ENCODE measurements at regions not wholly inside any gene's neighbourhood (a gene's known extent, or its start where the extent isn't known, plus 50 kb on each side); places are given as distances from the start of the nearest gene placed in this dataset.

DNA sequence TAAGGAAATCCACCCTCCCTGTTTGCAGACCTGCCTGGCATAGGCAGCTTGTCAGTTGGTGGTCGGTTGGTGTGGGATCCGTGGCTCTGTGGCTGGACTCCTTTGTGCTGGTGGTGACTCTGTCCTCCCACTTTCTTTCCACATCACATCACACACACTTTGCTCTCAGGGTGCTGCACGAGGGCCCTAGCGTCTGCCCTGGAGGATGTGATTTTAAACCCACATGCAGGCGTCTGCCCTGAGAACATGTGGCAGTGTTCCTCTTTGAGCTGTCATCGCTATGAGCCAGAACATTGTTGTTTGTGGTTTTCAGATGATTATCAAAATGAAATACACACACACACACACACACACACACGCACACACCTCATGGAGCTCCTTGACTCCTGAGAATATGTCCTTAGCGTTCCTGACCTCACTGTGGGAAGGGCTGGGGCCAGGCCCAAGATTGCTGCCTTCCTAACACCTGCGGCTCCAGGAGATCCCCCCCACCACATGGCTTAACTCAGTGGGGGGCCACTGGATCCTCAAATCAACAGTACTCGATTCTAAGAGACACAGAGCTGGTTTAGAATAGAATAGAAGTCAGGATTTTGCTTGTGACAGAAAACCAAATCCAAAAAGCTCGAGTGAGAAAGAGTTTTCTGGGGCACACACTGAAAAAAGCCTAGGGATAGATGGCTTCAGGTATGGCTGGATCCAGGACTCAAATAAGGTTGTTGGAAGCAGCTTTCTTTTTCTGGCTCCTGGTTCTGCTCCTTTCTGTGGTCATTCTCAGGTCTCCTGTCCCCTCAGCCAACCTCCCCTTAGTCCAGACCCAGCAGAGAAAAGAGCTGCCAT lies 54.8 kb downstream of the RTP5 start:
- intact Hi-C loops (cut with micrococcal nuclease), result no loop called here
- Mint-ChIP-seq H3K27me3 (no peaks in the 10 kb centered on the region), H3K36me3 (peaks cover 0 to 3% of the 10 kb centered on the region in 2 donors), H3K4me1 (peaks cover 7 to 16% (median 13%) of the 10 kb centered on the region in 4 donors), H3K4me3 (no peak overlapping the region), H3K9me3 (no peaks in the 10 kb centered on the region), H3K27ac (peak overlapping the region in 6 of 7 donors; percentile 23 to 57 (median 39))
- Histone ChIP-seq H3K36me3 (ENCODE audit: insufficient read depth, low read length) (no peaks in the 10 kb centered on the region), H3K4me3 (ENCODE audit: low read length in 2 of 2) (no peak overlapping the region), H3K27me3 (ENCODE audit: insufficient read depth, low read length) (no peaks in the 10 kb centered on the region), H3K27ac (ENCODE audit: low read depth, low read length) (no peak overlapping the region), H3K4me1 (ENCODE audit: insufficient read depth, low read length) (no peaks in the 10 kb centered on the region), H3K9me3 (ENCODE audit: control insufficient read depth in 1 of 2, low read length in 2 of 2) (no peaks in the 10 kb centered on the region)
- ChIA-PET CTCF (ENCODE audit: partially characterized antibody) (no interaction called here), POLR2A (ENCODE audit: partially characterized antibody) (no interaction called here)
- no peak for DNase-seq

- Mint-ChIP-seq H3K9me3 (no peaks in the 10 kb centered on the region), H3K4me3 (no peak overlapping the region), H3K27ac (peak overlapping the region in 2 of 7 donors; percentile 6 to 32), H3K27me3 (no peaks in the 10 kb centered on the region), H3K4me1 (peaks cover 7 to 16% (median 13%) of the 10 kb centered on the region in 4 donors), H3K36me3 (peaks cover 0 to 3% of the 10 kb centered on the region in 2 donors)
- H3K36me3 ChIP-seq (ENCODE audit: insufficient read depth, low read length), result no peaks in the 10 kb centered on the region
- H3K4me3 ChIP-seq (ENCODE audit: low read length in 2 of 2), result no peak overlapping the region
- ChIA-PET CTCF (ENCODE audit: partially characterized antibody) (no interaction called here), POLR2A (ENCODE audit: partially characterized antibody) (no interaction called here)
- intact Hi-C loops (cut with micrococcal nuclease), result no loop called here
- H3K9me3 ChIP-seq (ENCODE audit: control insufficient read depth in 1 of 2, low read length in 2 of 2), result no peaks in the 10 kb centered on the region
- no peak for DNase-seq
- no peaks in the 10 kb centered on the region for H3K27me3 ChIP-seq (ENCODE audit: insufficient read depth, low read length)
- no peaks in the 10 kb centered on the region for H3K4me1 ChIP-seq (ENCODE audit: insufficient read depth, low read length)
- no peak overlapping the region for H3K27ac ChIP-seq (ENCODE audit: low read depth, low read length)
Measured at GRCh38 chr2:241924909-241925250, 55.4 kb downstream of the RTP5 start.

DNA sequence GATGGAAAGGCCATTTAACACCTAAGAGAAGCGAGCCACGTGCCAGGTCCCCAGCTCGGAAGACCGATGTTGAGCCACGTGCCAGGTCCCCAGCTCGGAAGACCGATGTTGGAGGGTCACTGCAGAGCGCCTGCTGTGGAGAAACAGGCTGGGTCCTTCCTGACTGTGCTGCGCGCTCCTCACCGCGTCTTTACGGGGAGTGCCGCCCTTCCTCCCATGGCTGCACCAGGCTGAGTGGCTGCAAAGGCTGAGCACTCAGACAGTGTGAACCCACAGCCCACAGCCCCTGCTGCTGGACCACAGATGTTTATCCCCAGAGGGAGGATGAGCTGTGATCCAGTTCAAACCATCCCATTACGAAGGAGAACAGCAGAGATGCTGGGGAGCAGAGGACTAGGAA lies 55.7 kb downstream of the RTP5 start:
- CTCF ChIA-PET (ENCODE audit: partially characterized antibody), result no interaction called here

DNA sequence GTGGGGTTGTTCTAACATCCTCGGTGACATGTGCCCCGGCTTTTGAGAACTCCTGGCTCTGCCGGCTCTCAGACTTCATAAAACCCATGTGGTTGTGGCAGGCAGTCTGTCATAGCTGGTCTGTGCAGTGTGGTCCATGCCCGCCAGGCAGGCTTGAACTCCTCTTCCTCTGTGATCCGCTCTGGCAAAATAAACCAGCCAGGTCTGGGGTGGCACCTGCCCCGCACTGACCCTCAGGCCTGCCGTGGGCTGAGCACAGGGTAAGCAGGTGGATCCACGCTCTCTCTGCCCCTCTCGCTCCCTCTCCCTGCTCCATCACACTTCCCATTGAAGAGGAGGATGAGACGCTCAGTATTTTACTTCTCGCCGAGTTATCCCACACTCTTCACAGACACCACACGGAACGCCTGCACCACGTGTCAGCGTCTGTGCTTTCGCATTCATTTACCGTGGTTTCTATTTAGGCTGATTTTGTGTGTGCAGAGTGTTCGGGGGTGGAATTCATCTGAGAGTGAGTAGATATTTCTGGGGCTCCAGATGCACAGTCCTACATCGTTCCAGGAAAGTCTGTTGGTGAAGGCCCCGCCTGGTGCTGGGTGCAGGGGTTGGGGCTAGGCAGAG lies 56.4 kb downstream of the RTP5 start:
- intact Hi-C loops (cut with micrococcal nuclease), result no loop called here
- no peak for DNase-seq
- Histone ChIP-seq H3K9me3 (ENCODE audit: control insufficient read depth in 1 of 2, low read length in 2 of 2) (no peaks in the 10 kb centered on the region), H3K27ac (ENCODE audit: low read depth, low read length) (no peak overlapping the region), H3K4me1 (ENCODE audit: insufficient read depth, low read length) (no peaks in the 10 kb centered on the region), H3K27me3 (ENCODE audit: insufficient read depth, low read length) (no peaks in the 10 kb centered on the region), H3K36me3 (ENCODE audit: insufficient read depth, low read length) (no peaks in the 10 kb centered on the region), H3K4me3 (ENCODE audit: low read length in 2 of 2) (no peak overlapping the region)
- H3K27me3 Mint-ChIP-seq, result no peaks in the 10 kb centered on the region
- peak overlapping the region in 1 of 8 donors; percentile 44 for H3K4me3 Mint-ChIP-seq
- H3K9me3 Mint-ChIP-seq, result no peaks in the 10 kb centered on the region
- CTCF ChIA-PET (ENCODE audit: partially characterized antibody), result no interaction called here
- H3K4me1 Mint-ChIP-seq, result peaks cover 3 to 16% (median 12%) of the 10 kb centered on the region in 4 donors
- peaks cover 0 to 3% of the 10 kb centered on the region in 2 donors for H3K36me3 Mint-ChIP-seq
- peak overlapping the region in 3 of 7 donors; percentile 7 to 66 (median 63) for H3K27ac Mint-ChIP-seq
- POLR2A ChIA-PET (ENCODE audit: partially characterized antibody), result no interaction called here

More for the DNA sequence above, 55.7 kb downstream of the RTP5 start:
- POLR2A ChIA-PET (ENCODE audit: partially characterized antibody), result no interaction called here
- peaks cover 0 to 3% of the 10 kb centered on the region in 2 donors for H3K36me3 Mint-ChIP-seq
- H3K4me1 Mint-ChIP-seq, result peaks cover 7 to 16% (median 13%) of the 10 kb centered on the region in 4 donors
- H3K27ac Mint-ChIP-seq, result peak overlapping the region in 1 of 7 donors; percentile 6
- Histone ChIP-seq H3K36me3 (ENCODE audit: insufficient read depth, low read length) (no peaks in the 10 kb centered on the region), H3K4me1 (ENCODE audit: insufficient read depth, low read length) (no peaks in the 10 kb centered on the region), H3K4me3 (ENCODE audit: low read length in 2 of 2) (no peak overlapping the region), H3K9me3 (ENCODE audit: control insufficient read depth in 1 of 2, low read length in 2 of 2) (no peaks in the 10 kb centered on the region), H3K27me3 (ENCODE audit: insufficient read depth, low read length) (no peaks in the 10 kb centered on the region), H3K27ac (ENCODE audit: low read depth, low read length) (no peak overlapping the region)
- no peaks in the 10 kb centered on the region for H3K9me3 Mint-ChIP-seq
- H3K27me3 Mint-ChIP-seq, result no peaks in the 10 kb centered on the region
- H3K4me3 Mint-ChIP-seq, result no peak overlapping the region
- intact Hi-C loops (cut with micrococcal nuclease), result no loop called here
- DNase-seq, result no peak

DNA sequence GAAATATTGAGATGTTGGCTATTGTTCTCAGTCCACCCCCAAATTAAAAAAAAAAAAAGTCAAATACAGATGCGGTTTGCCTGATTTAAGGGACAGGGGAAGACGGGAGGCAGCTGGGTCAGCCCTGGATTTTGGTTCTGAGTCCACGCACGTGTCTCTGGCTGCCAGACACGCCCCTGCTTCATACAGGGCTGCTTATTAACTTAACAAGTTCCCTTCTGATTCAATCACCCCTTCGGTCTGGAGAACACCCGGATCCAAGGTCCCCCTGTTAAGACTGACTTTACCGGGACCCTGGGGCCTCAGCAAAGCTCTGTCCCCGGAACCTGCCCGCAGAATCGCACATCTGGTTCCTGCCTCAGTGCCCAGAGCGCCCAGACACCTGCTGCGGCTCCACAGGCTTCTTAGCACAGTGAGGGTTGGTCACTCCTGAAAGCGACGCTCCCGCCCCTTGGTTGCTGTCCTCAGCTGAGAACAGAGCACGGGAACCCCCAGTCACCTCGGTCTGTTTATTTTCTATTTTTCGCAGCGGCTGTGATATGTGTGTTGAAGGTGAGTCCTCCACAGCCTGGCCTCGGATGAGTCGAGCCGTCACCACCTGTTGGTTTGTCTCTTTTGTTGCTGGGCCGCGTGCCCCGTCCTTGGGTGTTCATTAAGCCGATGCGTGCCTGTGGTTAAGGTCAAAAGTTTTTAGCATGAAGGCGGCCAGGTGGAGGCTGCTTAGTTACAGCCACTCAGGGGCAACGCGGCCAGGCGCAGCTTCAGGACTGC lies 57.2 kb downstream of the RTP5 start:
- Histone ChIP-seq H3K9me3 (ENCODE audit: control insufficient read depth in 1 of 2, low read length in 2 of 2) (no peaks in the 10 kb centered on the region), H3K27ac (ENCODE audit: low read depth, low read length) (no peak overlapping the region), H3K36me3 (ENCODE audit: insufficient read depth, low read length) (no peaks in the 10 kb centered on the region), H3K4me3 (ENCODE audit: low read length in 2 of 2) (no peak overlapping the region), H3K4me1 (ENCODE audit: insufficient read depth, low read length) (no peaks in the 10 kb centered on the region), H3K27me3 (ENCODE audit: insufficient read depth, low read length) (no peaks in the 10 kb centered on the region)
- peaks cover 0 to 16% (median 11%) of the 10 kb centered on the region in 4 donors for H3K4me1 Mint-ChIP-seq
- POLR2A ChIA-PET (ENCODE audit: partially characterized antibody), result no interaction called here
- H3K36me3 Mint-ChIP-seq, result peaks cover 0 to 3% of the 10 kb centered on the region in 2 donors
- CTCF ChIA-PET (ENCODE audit: partially characterized antibody), result no interaction called here
- no peaks in the 10 kb centered on the region for H3K9me3 Mint-ChIP-seq
- H3K4me3 Mint-ChIP-seq, result no peak overlapping the region
- peak overlapping the region in 2 of 7 donors; percentile 63 to 66 for H3K27ac Mint-ChIP-seq
- no peak for DNase-seq
- intact Hi-C loops (cut with micrococcal nuclease), result no loop called here
- H3K27me3 Mint-ChIP-seq, result no peaks in the 10 kb centered on the region

DNA sequence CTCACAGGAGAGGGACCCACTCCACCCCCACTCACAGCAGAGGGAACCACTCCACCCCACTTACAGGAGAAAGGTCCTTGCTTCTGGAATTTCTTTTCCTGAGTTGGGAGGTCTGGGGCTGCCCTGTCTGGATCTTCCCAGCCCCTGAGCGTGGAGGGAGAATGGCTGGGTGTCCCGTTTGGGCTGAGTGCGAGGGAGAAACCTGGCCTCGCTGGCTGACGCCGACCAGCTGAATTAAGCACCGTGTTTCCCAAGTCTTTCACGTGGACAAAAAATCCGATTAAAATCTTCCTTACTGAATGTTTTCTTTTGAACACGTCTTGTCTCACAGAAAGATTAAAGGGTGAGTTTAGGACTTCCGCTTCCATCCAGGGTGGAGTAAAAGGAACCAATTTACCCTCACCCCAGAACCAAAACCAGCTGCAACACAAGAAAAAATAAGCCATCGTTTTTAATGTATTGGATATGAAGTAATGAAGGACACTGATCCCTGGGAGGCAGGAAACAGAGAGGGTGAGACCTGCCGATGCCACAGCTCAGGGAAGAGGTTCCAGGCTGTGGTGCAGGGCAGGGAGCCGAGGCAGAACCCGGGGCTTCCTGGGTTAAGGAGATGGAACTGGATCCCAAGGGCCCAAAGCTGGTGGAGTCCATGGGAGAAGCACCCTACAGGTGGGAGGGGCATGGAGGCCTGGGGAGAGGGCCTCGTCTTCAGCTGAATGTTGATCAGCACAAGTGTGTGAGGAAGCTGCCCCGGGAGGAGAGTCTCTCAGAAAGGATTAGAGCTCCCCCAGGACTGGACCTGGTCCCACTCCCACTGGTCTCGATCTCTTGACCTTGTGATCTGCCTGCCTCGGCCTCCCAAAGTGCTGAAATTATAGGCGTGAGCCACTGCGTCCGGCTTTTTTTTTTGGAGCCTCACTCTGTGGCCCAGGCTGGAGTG lies 60.3 kb downstream of the RTP5 start:
- Mint-ChIP-seq H3K36me3 (peaks cover 0 to 3% of the 10 kb centered on the region in 2 donors), H3K9me3 (no peaks in the 10 kb centered on the region), H3K4me1 (peaks cover 5 to 10% (median 8%) of the 10 kb centered on the region in 4 donors), H3K4me3 (no peak overlapping the region), H3K27me3 (no peaks in the 10 kb centered on the region), H3K27ac (peak overlapping the region in 1 of 7 donors; percentile 57)
- ChIA-PET CTCF (ENCODE audit: partially characterized antibody) (no interaction called here), POLR2A (ENCODE audit: partially characterized antibody) (no interaction called here)
- Histone ChIP-seq H3K36me3 (ENCODE audit: insufficient read depth, low read length) (no peaks in the 10 kb centered on the region), H3K9me3 (ENCODE audit: control insufficient read depth in 1 of 2, low read length in 2 of 2) (no peaks in the 10 kb centered on the region), H3K27me3 (ENCODE audit: insufficient read depth, low read length) (no peaks in the 10 kb centered on the region), H3K27ac (ENCODE audit: low read depth, low read length) (no peak overlapping the region), H3K4me3 (ENCODE audit: low read length in 2 of 2) (no peak overlapping the region), H3K4me1 (ENCODE audit: insufficient read depth, low read length) (peaks cover 10% of the 10 kb centered on the region)
- intact Hi-C loops (cut with micrococcal nuclease), result no loop called here
- DNase-seq, result no peak
